Erythroblast (primary cell): ENCODE measurements at regions not wholly inside any gene's neighbourhood (a gene's known extent, or its start where the extent isn't known, plus 50 kb on each side); places are given as distances from the start of the nearest gene placed in this dataset.
"Not testable (repeated sequence)": the region's sequence is repeated elsewhere in the genome, so short reads cannot be mapped to it uniquely, and the experiment has no call there.

Experiments used
- GATA1 ChIP-seq: IDR thresholded peaks from 2 replicates; pipeline ENCODE4 v1.6.1; 2011; ENCODE audit warnings: low read depth, mild to moderate bottlenecking, control low read depth, low read length, moderate library complexity
- POLR2A ChIP-seq: IDR thresholded peaks from 2 replicates; pipeline ENCODE4 v1.6.1; 2011; ENCODE audit warnings: mild to moderate bottlenecking, low read length

DNA sequence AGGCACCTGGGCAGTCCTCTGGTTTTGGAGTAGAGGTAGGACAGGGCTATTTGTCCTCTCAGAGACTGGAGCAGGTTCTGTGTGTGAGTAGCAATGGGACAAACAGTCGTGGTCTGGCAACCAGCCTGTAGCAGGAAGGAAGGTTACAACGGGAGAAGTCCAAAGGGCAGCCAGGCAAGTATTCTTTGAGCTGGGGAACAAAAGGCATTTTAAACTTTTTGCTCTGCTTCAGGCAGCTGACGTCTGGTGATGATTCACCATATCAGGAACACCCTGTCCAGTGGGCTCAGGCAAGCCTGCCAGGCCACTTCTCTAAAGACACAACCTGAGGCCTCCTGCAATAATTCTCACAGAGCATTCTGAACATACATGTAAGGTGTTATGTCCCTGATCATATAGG lies 215.8 kb downstream of the FAM72C start:
- TF ChIP-seq POLR2A, GATA1: not testable (repeated sequence)
